Esophagus squamous epithelium (tissue), 5 donors: ENCODE measurements at regions not wholly inside any gene's neighbourhood (a gene's known extent, or its start where the extent isn't known, plus 50 kb on each side); places are given as distances from the start of the nearest gene placed in this dataset.
A peak's percentile ranks its signal among the peaks of the same experiment; 100 is the strongest.
"Not testable (repeated sequence)": the region's sequence is repeated elsewhere in the genome, so short reads cannot be mapped to it uniquely, and the experiment has no call there.

Experiments
- DNase-seq: peaks from one replicate; lab custom pipeline; 2025; lab: John Stamatoyannopoulos, UW
- H3K27ac ChIP-seq, 4 donors: fragments of 200-600 bp; sonication (generic); one replicate each; pipeline ENCODE4 v1.5.1; 2016 to 2019; ENCODE audit warnings: mild to moderate bottlenecking in 1 of 4
- H3K27me3 ChIP-seq, 4 donors: fragments of 200-600 bp; sonication (generic); 1 replicate in 3 of 4; 2 replicates in 1 of 4; pipeline versions ENCODE4 v1.5.1 to v1.6.0; 2017 to 2021; ENCODE audit warnings: antibody characterized with exemption in 1 of 4
- H3K36me3 ChIP-seq, 3 donors: fragments of 200-600 bp; sonication (generic); one replicate each; pipeline ENCODE4 v1.5.1; 2016 to 2019
- H3K4me1 ChIP-seq, 3 donors: fragments of 200-600 bp; sonication (generic); one replicate each; pipeline ENCODE4 v1.5.1; 2017 to 2019
- H3K4me3 ChIP-seq, 4 donors: fragments of 200-600 bp; sonication (generic); 1 replicate in 3 of 4; 2 replicates in 1 of 4; pipeline ENCODE4 v1.5.1; 2016 to 2019; ENCODE audit warnings: mild to moderate bottlenecking in 2 of 4, moderate library complexity in 1 of 4
- H3K9me3 ChIP-seq, 3 donors: fragments of 200-600 bp; sonication (generic); one replicate each; pipeline ENCODE4 v1.5.1; 2016 to 2019
- CTCF ChIP-seq, 6 experiments: fragments of 450-650 bp in 4 of 6; fragments of 200-600 bp in 2 of 6; sonication (generic) in 2 of 6; IDR thresholded peaks; one replicate each; pipeline ENCODE4 v1.5.1; 2016 to 2019; ENCODE audit warnings: antibody characterized with exemption in 6 of 6, mild to moderate bottlenecking in 4 of 6, moderate library complexity in 4 of 6
- POLR2A ChIP-seq, 4 donors: fragments of 450-650 bp; IDR thresholded peaks; one replicate each; pipeline ENCODE4 v1.6.1; 2017; ENCODE audit warnings: antibody characterized with exemption in 4 of 4, mild to moderate bottlenecking in 4 of 4, moderate library complexity in 3 of 4
- WGBS, 2 donors: methylation state at CpG; one replicate each; pipeline ENCODE4 v1.1.5; 2018; 5-methylcytosine and 5-hydroxymethylcytosine counted together
- intact Hi-C: fragments of 100-400 bp; cut with DNase I; formaldehyde crosslinking; loops from one replicate; pipeline ENCODE4 v1.15.0; 2022
- donor health status: DM: yes; HTN: yes; CAD: no.

GRCh38 chr1:73701826-73702225, 496.1 kb downstream of the LRRIQ3 start:
- H3K4me3 ChIP-seq = no peak overlapping the region
- no peak overlapping the region for H3K27ac ChIP-seq
- H3K27me3 ChIP-seq = no peaks in the 10 kb centered on the region
- H3K4me1 ChIP-seq = no peaks in the 10 kb centered on the region
- no peak for TF ChIP-seq POLR2A (IDR thresholded peaks at IDR 0.05)
- no peak for TF ChIP-seq CTCF (IDR thresholded peaks at IDR 0.05)
- DNase-seq = no peak
- WGBS, 2 donors = 16 to 18% methylated on average over 1 of the region's 1 CpG
- no peaks in the 10 kb centered on the region for H3K9me3 ChIP-seq
- H3K36me3 ChIP-seq = no peaks in the 10 kb centered on the region
- intact Hi-C loops = no loop called here

- Histone ChIP-seq H3K27me3 (no peaks in the 10 kb centered on the region), H3K4me3 (no peak overlapping the region), H3K36me3 (no peaks in the 10 kb centered on the region), H3K4me1 (peaks cover 0 to 9% (median 0%) of the 10 kb centered on the region in 3 donors), H3K9me3 (no peaks in the 10 kb centered on the region), H3K27ac (no peak overlapping the region)
- TF ChIP-seq CTCF (IDR thresholded peaks at IDR 0.05) (no peak), POLR2A (IDR thresholded peaks at IDR 0.05) (no peak)
- intact Hi-C loops = no loop called here
- DNase-seq = no peak
- WGBS, 2 donors = 56 to 69% methylated on average over 3 of the region's 3 CpGs
Measured at GRCh38 chr1:73676186-73676585, 521.8 kb downstream of the LRRIQ3 start.

DNA sequence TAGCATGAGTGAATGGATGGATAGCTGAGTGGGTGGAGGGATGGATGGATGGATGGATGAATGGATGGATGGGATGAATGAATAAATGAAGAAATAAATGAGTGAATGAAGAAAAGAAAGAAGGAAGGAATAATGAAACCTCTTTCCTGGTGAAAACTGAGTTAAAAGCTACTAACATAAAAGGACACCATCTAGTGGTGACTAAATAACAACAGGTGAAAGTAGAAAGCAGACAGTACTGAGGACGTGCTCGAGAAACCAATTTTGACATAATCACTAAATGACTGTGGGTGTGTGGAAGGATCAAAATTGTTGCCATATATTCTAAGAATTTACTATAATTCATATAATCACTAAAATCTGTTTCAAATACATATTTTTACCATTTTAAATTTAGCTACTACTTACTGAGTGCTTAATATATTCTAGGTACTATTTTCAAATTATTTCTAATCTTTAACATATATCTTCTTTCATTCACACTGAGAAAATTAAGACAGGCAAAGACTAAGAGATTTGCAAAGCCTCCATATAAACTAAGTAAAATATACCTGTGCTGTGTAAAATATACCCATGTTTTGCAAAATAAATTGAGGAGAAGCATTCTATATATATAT, 522.9 kb downstream of the LRRIQ3 start:
- TF ChIP-seq POLR2A (IDR thresholded peaks at IDR 0.05) (no peak), CTCF (IDR thresholded peaks at IDR 0.05) (peak in 5 of 6 experiments; percentile 27 to 52 (median 31))
- Histone ChIP-seq H3K27ac (no peak overlapping the region), H3K9me3 (no peaks in the 10 kb centered on the region), H3K36me3 (no peaks in the 10 kb centered on the region), H3K4me1 (peaks cover 0 to 9% (median 0%) of the 10 kb centered on the region in 3 donors), H3K4me3 (no peak overlapping the region), H3K27me3 (no peaks in the 10 kb centered on the region)
- no peak for DNase-seq
- WGBS, 2 donors = 4 to 6% methylated on average over 2 of the region's 2 CpGs
- intact Hi-C loops = no loop called here

DNA sequence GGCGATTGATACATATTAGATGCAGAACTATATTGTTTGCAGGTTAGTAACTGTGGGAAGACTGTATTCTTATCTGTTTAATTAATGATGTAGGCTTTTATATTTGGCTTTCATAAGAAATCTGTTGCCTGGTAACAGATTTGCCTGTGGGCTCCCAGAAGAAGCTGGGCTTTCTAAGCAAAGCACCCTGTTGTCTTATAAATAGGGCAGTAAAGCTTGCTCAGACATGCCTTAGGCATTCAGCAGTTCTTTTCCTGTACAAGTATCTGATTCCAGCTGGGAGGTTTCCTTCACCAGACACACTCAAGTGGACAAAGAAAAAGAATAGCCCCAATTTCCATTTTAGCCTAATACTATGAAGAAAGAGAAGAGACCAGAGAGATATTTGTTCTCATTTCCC, 524.0 kb downstream of the LRRIQ3 start:
- Histone ChIP-seq H3K4me3 (no peak overlapping the region), H3K36me3 (no peaks in the 10 kb centered on the region), H3K9me3 (no peaks in the 10 kb centered on the region), H3K27me3 (no peaks in the 10 kb centered on the region), H3K4me1 (peaks cover 0 to 9% (median 0%) of the 10 kb centered on the region in 3 donors), H3K27ac (no peak overlapping the region)
- TF ChIP-seq CTCF (IDR thresholded peaks at IDR 0.05) = no peak
- no peak for TF ChIP-seq POLR2A (IDR thresholded peaks at IDR 0.05)
- DNase-seq = no peak
- WGBS, 2 donors = 46 to 53% methylated on average over 1 of the region's 1 CpG
- intact Hi-C loops = no loop called here

- Histone ChIP-seq H3K9me3 (peaks cover 0 to 3% (median 0%) of the 10 kb centered on the region in 3 donors), H3K27ac (no peak overlapping the region), H3K27me3 (no peaks in the 10 kb centered on the region), H3K36me3 (no peaks in the 10 kb centered on the region), H3K4me1 (peaks cover 0 to 9% (median 0%) of the 10 kb centered on the region in 3 donors), H3K4me3 (no peak overlapping the region)
- no peak for DNase-seq
- intact Hi-C loops = no loop called here
- no peak for TF ChIP-seq CTCF (IDR thresholded peaks at IDR 0.05)
- no peak for TF ChIP-seq POLR2A (IDR thresholded peaks at IDR 0.05)
- 84 to 88% methylated on average over 1 of the region's 1 CpG for WGBS, 2 donors
Measured at GRCh38 chr1:73671530-73671929, 526.4 kb downstream of the LRRIQ3 start.

GRCh38 chr1:73667959-73668358, 530.0 kb downstream of the LRRIQ3 start:
- 80 to 86% methylated on average over 1 to 3 of the region's 4 CpGs for WGBS, 2 donors

More at GRCh38 chr1:73667959-73668358, 530.0 kb downstream of the LRRIQ3 start:
- H3K9me3 ChIP-seq, H3K27ac ChIP-seq, H3K4me1 ChIP-seq, DNase-seq, H3K27me3 ChIP-seq, intact Hi-C loops, H3K4me3 ChIP-seq, H3K36me3 ChIP-seq: not testable (repeated sequence)
